Upper lobe of left lung (tissue), 6 donors: ENCODE measurements at regions not wholly inside any gene's neighbourhood (a gene's known extent, or its start where the extent isn't known, plus 50 kb on each side); places are given as distances from the start of the nearest gene placed in this dataset.

Experiments
- ATAC-seq, 2 donors: fragments of 200-7000 bp; cut with Tn5 transposase; one replicate each; pipeline ENCODE4 v1.9.1; 2022; ENCODE audit warnings: mild to moderate bottlenecking in 2 of 2, moderate library complexity in 2 of 2; ENCODE audit not compliant: low FRiP score in 2 of 2
- DNase-seq, 2 donors: peaks; one replicate each; pipeline ENCODE4 v3.0.0-alpha.2; 2019 to 2020
- H3K27ac ChIP-seq, 4 donors: fragments of 200-600 bp; sonication (generic); one replicate each; pipeline ENCODE4 v1.5.1; 2016 to 2019
- H3K27me3 ChIP-seq, 4 donors: fragments of 200-600 bp; sonication (generic); one replicate each; pipeline ENCODE4 v1.5.1; 2017 to 2019
- H3K36me3 ChIP-seq, 4 donors: fragments of 200-600 bp; sonication (generic); one replicate each; pipeline ENCODE4 v1.5.1; 2016 to 2019
- H3K4me1 ChIP-seq, 4 donors: fragments of 200-600 bp; sonication (generic); one replicate each; pipeline ENCODE4 v1.5.1; 2018 to 2019
- H3K4me3 ChIP-seq, 4 donors: fragments of 200-600 bp; sonication (generic); one replicate each; pipeline ENCODE4 v1.5.1; 2017 to 2019; ENCODE audit warnings: mild to moderate bottlenecking in 2 of 4, moderate library complexity in 1 of 4
- H3K9me3 ChIP-seq, 4 donors: fragments of 200-600 bp; sonication (generic); one replicate each; pipeline ENCODE4 v1.5.1; 2018 to 2019
- EP300 ChIP-seq, 4 donors: sonication (generic); formaldehyde crosslinking; IDR thresholded peaks; one replicate each; pipeline ENCODE4 v1.5.1; 2017; ENCODE audit warnings: antibody characterized with exemption in 4 of 4, control low read depth in 2 of 4
- POLR2A ChIP-seq, 4 donors: fragments of 450-650 bp; IDR thresholded peaks; one replicate each; pipeline ENCODE4 v1.5.1; 2016 to 2017; ENCODE audit warnings: antibody characterized with exemption in 4 of 4, mild to moderate bottlenecking in 2 of 4
- POLR2AphosphoS5 ChIP-seq, 2 donors: sonication (generic); formaldehyde crosslinking; IDR thresholded peaks; one replicate each; pipeline ENCODE4 v1.5.1; 2017; ENCODE audit warnings: antibody characterized with exemption in 2 of 2
- WGBS, 2 donors: methylation state at CpG; one replicate each; pipeline ENCODE4 v1.1.5; 2017 to 2018; 5-methylcytosine and 5-hydroxymethylcytosine counted together
- TF ChIP-seq, protein P1 (sequence below), 6 experiments: fragments of 450-650 bp in 4 of 6; fragments of 200-600 bp in 2 of 6; sonication (generic) in 2 of 6; IDR thresholded peaks; one replicate each; pipeline ENCODE4 v1.5.1; 2016 to 2019; ENCODE audit warnings: antibody characterized with exemption in 6 of 6
- donor health status: DM: no; HTN: no; CAD: no; lungs with moderate emphysema.
- donor health status: DM: no; HTN: yes; CAD: no; lungs with severe emphysema.

- peak in 1 of 2 donors; percentile 10 for DNase-seq
- 89 to 91% methylated on average over 11 to 16 of the region's 18 CpGs for WGBS, 2 donors
These were observed 298.1 kb upstream of the RTL1 start for GRCh38 chr14:101201535-101202151.

DNA sequence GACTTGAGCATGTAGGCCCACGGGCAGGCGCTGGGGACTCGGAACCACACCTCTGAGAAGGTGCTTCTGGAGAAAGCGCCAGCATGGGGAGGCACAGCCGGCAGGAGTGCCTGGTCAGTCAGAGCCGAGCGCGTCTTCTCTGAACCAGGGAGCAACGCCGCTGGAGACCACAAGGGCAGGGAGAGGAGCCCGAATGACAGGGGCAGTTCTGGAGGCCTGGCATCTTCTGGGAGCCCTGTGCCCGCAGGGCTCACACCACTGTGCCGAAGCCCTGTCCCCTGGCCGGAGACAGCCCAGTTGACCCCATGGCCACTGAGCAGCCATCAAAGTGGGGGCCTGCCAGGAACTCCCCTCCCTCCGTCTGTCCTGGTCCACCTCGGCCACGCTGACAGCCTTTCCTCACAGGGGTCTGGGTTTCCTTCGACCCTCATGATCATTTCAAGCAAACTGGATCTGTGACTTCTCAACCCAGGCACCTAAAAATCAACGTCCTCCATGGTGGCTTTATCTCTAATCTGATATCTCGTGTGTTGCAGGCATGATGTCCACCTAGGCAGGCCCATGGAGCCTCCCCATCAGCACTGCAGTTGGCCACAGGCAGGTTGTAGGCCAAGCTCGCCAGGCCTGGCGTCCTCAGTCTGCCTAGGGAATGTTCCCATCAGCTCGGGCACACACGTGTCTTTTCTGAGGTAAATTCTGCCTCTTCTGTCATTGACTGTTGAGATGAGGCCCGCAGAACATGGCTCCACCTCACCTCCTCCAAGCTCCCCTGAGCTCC lies 299.3 kb upstream of the RTL1 start:
- no peaks in the 10 kb centered on the region for H3K36me3 ChIP-seq
- H3K27me3 ChIP-seq, result no peaks in the 10 kb centered on the region
- ATAC-seq (no peak), DNase-seq (peak in 1 of 2 donors; percentile 20)
- peaks cover 0 to 11% (median 0%) of the 10 kb centered on the region in 4 donors for H3K9me3 ChIP-seq
- 86 to 89% methylated on average over 20 to 22 of the region's 25 CpGs for WGBS, 2 donors
- H3K4me1 ChIP-seq, result no peaks in the 10 kb centered on the region
- no peak for TF ChIP-seq POLR2A (IDR thresholded peaks at IDR 0.05)
- no peak overlapping the region for H3K27ac ChIP-seq
- no peak overlapping the region for H3K4me3 ChIP-seq

More at GRCh38 chr14:101201535-101202151, 298.1 kb upstream of the RTL1 start:
- Histone ChIP-seq H3K4me1 (no peaks in the 10 kb centered on the region), H3K27ac (no peak overlapping the region), H3K9me3 (peaks cover 0 to 11% (median 0%) of the 10 kb centered on the region in 4 donors), H3K36me3 (no peaks in the 10 kb centered on the region), H3K4me3 (no peak overlapping the region), H3K27me3 (no peaks in the 10 kb centered on the region)
- no peak for ATAC-seq
- no peak for TF ChIP-seq POLR2AphosphoS5 (IDR thresholded peaks at IDR 0.05)
- no peak for TF ChIP-seq EP300 (IDR thresholded peaks at IDR 0.05)
- TF ChIP-seq, protein P1, sequence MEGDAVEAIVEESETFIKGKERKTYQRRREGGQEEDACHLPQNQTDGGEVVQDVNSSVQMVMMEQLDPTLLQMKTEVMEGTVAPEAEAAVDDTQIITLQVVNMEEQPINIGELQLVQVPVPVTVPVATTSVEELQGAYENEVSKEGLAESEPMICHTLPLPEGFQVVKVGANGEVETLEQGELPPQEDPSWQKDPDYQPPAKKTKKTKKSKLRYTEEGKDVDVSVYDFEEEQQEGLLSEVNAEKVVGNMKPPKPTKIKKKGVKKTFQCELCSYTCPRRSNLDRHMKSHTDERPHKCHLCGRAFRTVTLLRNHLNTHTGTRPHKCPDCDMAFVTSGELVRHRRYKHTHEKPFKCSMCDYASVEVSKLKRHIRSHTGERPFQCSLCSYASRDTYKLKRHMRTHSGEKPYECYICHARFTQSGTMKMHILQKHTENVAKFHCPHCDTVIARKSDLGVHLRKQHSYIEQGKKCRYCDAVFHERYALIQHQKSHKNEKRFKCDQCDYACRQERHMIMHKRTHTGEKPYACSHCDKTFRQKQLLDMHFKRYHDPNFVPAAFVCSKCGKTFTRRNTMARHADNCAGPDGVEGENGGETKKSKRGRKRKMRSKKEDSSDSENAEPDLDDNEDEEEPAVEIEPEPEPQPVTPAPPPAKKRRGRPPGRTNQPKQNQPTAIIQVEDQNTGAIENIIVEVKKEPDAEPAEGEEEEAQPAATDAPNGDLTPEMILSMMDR (IDR thresholded peaks at IDR 0.05), result no peak
- no peak for TF ChIP-seq POLR2A (IDR thresholded peaks at IDR 0.05)

- H3K9me3 ChIP-seq, result peaks cover 14 to 23% (median 19%) of the 10 kb centered on the region in 4 donors
- DNase-seq (no peak), ATAC-seq (no peak)
- H3K27ac ChIP-seq, result no peak overlapping the region
- H3K27me3 ChIP-seq, result no peaks in the 10 kb centered on the region
- TF ChIP-seq POLR2AphosphoS5 (IDR thresholded peaks at IDR 0.05) (no peak), POLR2A (IDR thresholded peaks at IDR 0.05) (no peak), EP300 (IDR thresholded peaks at IDR 0.05) (no peak)
- TF ChIP-seq, protein P1 (IDR thresholded peaks at IDR 0.05), result no peak
- no peaks in the 10 kb centered on the region for H3K36me3 ChIP-seq
- H3K4me1 ChIP-seq, result no peaks in the 10 kb centered on the region
- H3K4me3 ChIP-seq, result no peak overlapping the region
- 80 to 81% methylated on average over 3 of the region's 3 CpGs for WGBS, 2 donors
These were observed 303.0 kb upstream of the RTL1 start for GRCh38 chr14:101206556-101206955.

- Histone ChIP-seq H3K4me1 (no peaks in the 10 kb centered on the region), H3K36me3 (no peaks in the 10 kb centered on the region), H3K27me3 (no peaks in the 10 kb centered on the region), H3K27ac (no peak overlapping the region), H3K9me3 (peaks cover 14 to 23% (median 19%) of the 10 kb centered on the region in 4 donors), H3K4me3 (no peak overlapping the region)
- DNase-seq, result no peak
- no peak for ATAC-seq
- 90 to 95% methylated on average over 2 of the region's 2 CpGs for WGBS, 2 donors
- TF ChIP-seq POLR2AphosphoS5 (IDR thresholded peaks at IDR 0.05) (no peak), POLR2A (IDR thresholded peaks at IDR 0.05) (no peak), EP300 (IDR thresholded peaks at IDR 0.05) (no peak)
- TF ChIP-seq, protein P1 (IDR thresholded peaks at IDR 0.05), result no peak
These were observed 303.5 kb upstream of the RTL1 start for GRCh38 chr14:101207041-101207440.

GRCh38 chr14:101207897-101208296 lies 304.4 kb upstream of the RTL1 start:
- no peaks in the 10 kb centered on the region for H3K36me3 ChIP-seq
- TF ChIP-seq POLR2AphosphoS5 (IDR thresholded peaks at IDR 0.05) (no peak), EP300 (IDR thresholded peaks at IDR 0.05) (no peak), POLR2A (IDR thresholded peaks at IDR 0.05) (no peak)
- TF ChIP-seq, protein P1 (IDR thresholded peaks at IDR 0.05), result no peak
- H3K27me3 ChIP-seq, result no peaks in the 10 kb centered on the region
- 30 to 32% methylated on average over 1 of the region's 1 CpG for WGBS, 2 donors
- H3K4me3 ChIP-seq, result no peak overlapping the region
- no peak overlapping the region for H3K27ac ChIP-seq
- no peaks in the 10 kb centered on the region for H3K4me1 ChIP-seq
- no peak for ATAC-seq
- H3K9me3 ChIP-seq, result peaks cover 14 to 23% (median 19%) of the 10 kb centered on the region in 4 donors
- DNase-seq, result no peak
